ENCODE measurements at regions not wholly inside any gene's neighbourhood (a gene's known extent, or its start where the extent isn't known, plus 50 kb on each side); places are given as distances from the start of the nearest gene placed in this dataset.

- TF ChIP-seq CTCF (IDR thresholded peaks at IDR 0.05), result no peak
- Mint-ChIP-seq H3K9me3 (ENCODE audit: low read depth) (no peaks in the 10 kb centered on the region), H3K36me3 (ENCODE audit: low read depth) (peaks cover 2% of the 10 kb centered on the region), H3K4me1 (ENCODE audit: low read depth) (peaks cover 10% of the 10 kb centered on the region), H3K27me3 (ENCODE audit: low read depth) (no peaks in the 10 kb centered on the region), H3K27ac (ENCODE audit: unreplicated experiment) (no peak overlapping the region), H3K4me3 (ENCODE audit: unreplicated experiment) (no peak overlapping the region)
- DNase-seq (ENCODE audit: low spot score), result no peak
These were observed 464.3 kb downstream of the NBAS start for GRCh38 chr2:15096873-15097272.

GRCh38 chr2:15107137-15107536, 454.0 kb downstream of the NBAS start:
- H3K9me3 Mint-ChIP-seq (ENCODE audit: low read depth), result peaks cover 50% of the 10 kb centered on the region
- no peaks in the 10 kb centered on the region for H3K4me1 Mint-ChIP-seq (ENCODE audit: low read depth)
- peaks cover 3% of the 10 kb centered on the region for H3K36me3 Mint-ChIP-seq (ENCODE audit: low read depth)
- no peak overlapping the region for H3K27ac Mint-ChIP-seq (ENCODE audit: unreplicated experiment)
- no peak for DNase-seq (ENCODE audit: low spot score)
- H3K4me3 Mint-ChIP-seq (ENCODE audit: unreplicated experiment), result no peak overlapping the region
- peaks cover 2% of the 10 kb centered on the region for H3K27me3 Mint-ChIP-seq (ENCODE audit: low read depth)
- no peak for TF ChIP-seq CTCF (IDR thresholded peaks at IDR 0.05)

- no peaks in the 10 kb centered on the region for H3K4me1 Mint-ChIP-seq (ENCODE audit: low read depth)
- no peak for TF ChIP-seq CTCF (IDR thresholded peaks at IDR 0.05)
- H3K9me3 Mint-ChIP-seq (ENCODE audit: low read depth), result peaks cover 60% of the 10 kb centered on the region
- no peak overlapping the region for H3K4me3 Mint-ChIP-seq (ENCODE audit: unreplicated experiment)
- no peaks in the 10 kb centered on the region for H3K27me3 Mint-ChIP-seq (ENCODE audit: low read depth)
- DNase-seq (ENCODE audit: low spot score), result no peak
- peaks cover 12% of the 10 kb centered on the region for H3K36me3 Mint-ChIP-seq (ENCODE audit: low read depth)
- H3K27ac Mint-ChIP-seq (ENCODE audit: unreplicated experiment), result no peak overlapping the region
These were observed 449.4 kb downstream of the NBAS start for GRCh38 chr2:15111718-15112117.

- H3K36me3 Mint-ChIP-seq (ENCODE audit: low read depth), result peaks cover 12% of the 10 kb centered on the region
- no peak overlapping the region for H3K27ac Mint-ChIP-seq (ENCODE audit: unreplicated experiment)
- no peak overlapping the region for H3K4me3 Mint-ChIP-seq (ENCODE audit: unreplicated experiment)
- peaks cover 58% of the 10 kb centered on the region for H3K9me3 Mint-ChIP-seq (ENCODE audit: low read depth)
- no peaks in the 10 kb centered on the region for H3K4me1 Mint-ChIP-seq (ENCODE audit: low read depth)
- H3K27me3 Mint-ChIP-seq (ENCODE audit: low read depth), result no peaks in the 10 kb centered on the region
- TF ChIP-seq CTCF (IDR thresholded peaks at IDR 0.05), result no peak
- no peak for DNase-seq (ENCODE audit: low spot score)
These were observed 448.9 kb downstream of the NBAS start for GRCh38 chr2:15112216-15112615.

- Mint-ChIP-seq H3K4me1 (ENCODE audit: low read depth) (no peaks in the 10 kb centered on the region), H3K27ac (ENCODE audit: unreplicated experiment) (no peak overlapping the region), H3K27me3 (ENCODE audit: low read depth) (no peaks in the 10 kb centered on the region), H3K4me3 (ENCODE audit: unreplicated experiment) (no peak overlapping the region), H3K9me3 (ENCODE audit: low read depth) (peaks cover 37% of the 10 kb centered on the region), H3K36me3 (ENCODE audit: low read depth) (peaks cover 12% of the 10 kb centered on the region)
- DNase-seq (ENCODE audit: low spot score), result no peak
- TF ChIP-seq CTCF (IDR thresholded peaks at IDR 0.05), result no peak
These were observed 445.4 kb downstream of the NBAS start for GRCh38 chr2:15115776-15116175.

Data from chondrocyte (in vitro differentiated cells).